ENCODE measurements at regions not wholly inside any gene's neighbourhood (a gene's known extent, or its start where the extent isn't known, plus 50 kb on each side); places are given as distances from the start of the nearest gene placed in this dataset.

- TF ChIP-seq CTCF (conservative IDR thresholded peaks at IDR 0.05 in 1 of 2, IDR thresholded peaks at IDR 0.05 in 1 of 2; ENCODE audit: low read depth in 1 of 2, low read length in 2 of 2) (no peak), EZH2 (IDR thresholded peaks at IDR 0.05; ENCODE audit: low read length, missing control alignments) (no peak)
These were observed 268.9 kb downstream of the NDUFA10 start for GRCh38 chr2:239756031-239756789.
